ENCODE measurements at regions not wholly inside any gene's neighbourhood (a gene's known extent, or its start where the extent isn't known, plus 50 kb on each side); places are given as distances from the start of the nearest gene placed in this dataset.
"Not testable (repeated sequence)": the region's sequence is repeated elsewhere in the genome, so short reads cannot be mapped to it uniquely, and the experiment has no call there.

DNA sequence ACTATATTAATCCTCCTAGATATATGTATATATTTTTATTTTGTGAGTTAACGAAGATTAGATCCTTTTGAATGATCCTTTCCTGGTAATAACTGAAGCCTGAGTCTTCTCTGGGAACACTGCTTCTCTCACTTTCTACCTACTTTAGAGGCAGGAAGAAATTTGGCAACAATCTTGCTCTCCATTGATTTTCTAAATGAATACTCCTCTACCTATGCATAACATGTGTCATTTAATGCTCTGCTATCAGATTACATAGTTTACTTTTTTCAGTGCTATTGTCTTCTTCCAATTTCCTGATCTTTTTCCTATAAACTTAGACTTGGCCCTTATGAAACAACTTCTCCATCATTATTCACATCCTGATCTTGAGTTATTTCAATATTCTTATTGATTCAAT, 60.4 kb upstream of the PDHA2 start:
- DNase-seq, result no peak

DNA sequence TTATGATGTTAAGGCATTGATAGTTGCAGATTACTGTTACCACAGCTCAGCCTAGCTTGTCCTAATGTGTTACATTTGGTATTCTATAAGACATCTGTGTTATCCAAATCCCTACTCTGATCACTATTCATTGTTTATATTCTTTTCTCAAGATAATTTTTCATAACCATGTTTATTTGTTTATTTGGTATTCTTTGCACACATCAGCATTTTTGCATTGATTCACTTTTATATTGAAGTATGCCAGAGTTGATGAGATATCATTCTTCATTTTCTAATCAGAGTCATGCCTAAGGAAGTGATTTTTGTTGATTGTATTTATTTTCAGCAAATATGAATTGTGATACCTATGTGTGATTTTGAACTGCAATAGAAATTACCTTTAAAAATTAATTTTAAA, 61.2 kb upstream of the PDHA2 start:
- no peak for DNase-seq

DNA sequence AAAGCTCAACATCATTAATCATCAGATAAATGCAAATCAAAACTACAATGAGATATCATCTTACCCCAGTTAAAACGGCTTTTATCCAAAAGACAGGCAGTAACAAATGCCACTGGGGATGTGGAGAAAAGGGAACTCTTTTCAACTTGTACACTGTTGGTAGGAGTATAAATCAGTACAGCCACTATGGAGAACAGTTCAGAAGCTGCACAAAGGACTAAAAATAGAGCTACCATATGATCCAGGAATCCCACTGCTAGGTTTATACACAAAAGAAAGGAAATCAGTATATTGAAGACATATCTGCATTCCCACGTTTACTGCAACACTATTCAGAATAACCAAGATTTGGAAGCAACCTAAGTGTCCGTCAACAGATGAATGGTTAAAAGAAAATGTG, 69.3 kb upstream of the PDHA2 start:
- not testable (repeated sequence) for DNase-seq

DNA sequence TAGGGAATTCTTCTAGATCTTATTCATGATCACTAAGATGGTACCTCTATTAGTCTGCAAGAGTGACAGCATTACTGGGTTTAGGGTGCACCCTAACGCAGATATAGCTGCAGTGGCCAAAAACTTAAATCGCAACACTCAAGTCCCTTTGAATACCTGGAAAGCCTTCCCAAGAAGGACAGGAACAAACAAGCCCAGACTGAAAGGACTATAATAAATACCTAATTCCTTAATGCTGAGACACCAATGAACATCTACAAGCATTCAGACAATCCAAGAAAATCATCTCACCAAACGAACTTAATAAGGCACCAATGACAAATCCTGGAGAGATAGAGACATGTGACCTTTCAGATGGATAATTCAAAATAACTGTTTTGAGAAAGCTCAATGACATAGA, 74.9 kb upstream of the PDHA2 start:
- DNase-seq, result no peak

DNA sequence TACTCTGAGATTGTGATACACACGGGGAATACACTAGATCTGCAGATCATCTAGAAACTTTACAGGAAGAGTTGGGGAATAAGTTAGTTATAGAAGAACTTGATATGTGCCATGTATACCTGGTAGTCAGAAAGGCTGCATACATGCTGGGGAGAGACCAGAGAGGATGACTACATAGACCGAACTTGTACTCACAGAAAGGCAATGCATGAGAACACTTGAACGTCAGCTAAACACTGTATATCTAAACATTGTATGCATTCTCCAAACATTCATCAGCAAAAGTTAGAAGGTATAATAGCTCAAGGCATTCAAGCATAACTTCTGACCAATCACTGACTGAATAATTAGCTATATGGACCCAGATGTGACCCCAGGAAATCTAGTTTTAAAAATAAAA, 78.0 kb upstream of the PDHA2 start:
- no peak for DNase-seq

DNA sequence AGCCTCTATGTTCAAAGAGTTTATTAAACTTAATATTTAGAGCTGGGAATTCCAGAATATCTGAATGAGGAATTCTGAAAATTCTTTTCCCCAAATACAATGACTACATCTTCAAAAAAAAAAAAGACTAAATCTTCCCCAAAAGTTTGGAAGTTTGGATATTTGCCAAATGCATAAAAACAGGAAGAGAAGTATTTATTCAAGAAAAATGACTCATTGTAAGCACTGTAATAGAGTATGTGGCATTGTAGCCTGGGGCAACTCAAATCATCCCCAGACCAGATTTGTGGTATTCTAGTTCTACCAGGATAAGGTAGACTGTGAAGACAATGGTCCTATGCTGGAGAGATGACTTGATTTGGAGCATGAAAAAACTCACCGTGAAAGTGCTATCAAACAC, 78.5 kb upstream of the PDHA2 start:
- DNase-seq, result no peak

DNA sequence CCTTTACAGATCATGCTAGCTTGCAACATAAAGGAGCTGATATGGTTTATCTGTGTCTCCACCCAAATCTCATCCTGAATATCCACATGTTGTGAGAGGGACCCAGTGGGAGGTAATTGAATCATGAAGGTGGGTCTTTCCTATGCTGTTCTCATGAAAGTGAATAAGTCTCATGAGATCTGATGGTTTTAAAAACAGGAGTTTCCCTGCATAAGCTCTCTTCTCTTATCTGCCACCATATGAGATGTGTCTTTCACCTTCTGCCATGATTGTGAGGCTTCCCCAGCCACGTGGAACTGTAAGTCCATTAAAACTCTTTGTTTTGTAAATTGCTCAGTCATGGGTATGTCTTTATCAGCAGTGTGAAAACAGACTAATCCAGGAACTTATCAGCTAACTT, 79.2 kb upstream of the PDHA2 start:
- not testable (repeated sequence) for DNase-seq

DNA sequence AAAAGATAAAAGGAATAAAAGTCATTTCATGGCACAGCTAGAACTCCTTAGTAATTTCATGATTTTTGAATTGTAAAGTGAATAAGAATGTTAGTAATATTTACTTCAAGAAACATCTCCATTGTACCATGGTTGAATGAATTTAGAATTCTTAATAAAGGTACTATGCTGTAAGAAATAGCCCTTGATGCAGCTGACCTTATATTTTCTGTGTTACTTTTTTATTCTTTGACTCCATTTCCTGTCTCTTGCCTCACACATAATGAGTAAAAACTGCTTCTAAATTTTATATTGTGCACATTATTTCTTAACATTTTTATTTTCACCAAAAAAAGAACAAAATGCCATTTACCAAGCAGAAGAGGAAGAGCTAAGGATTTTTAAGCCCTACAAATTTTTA, 81.9 kb upstream of the PDHA2 start:
- no peak for DNase-seq

DNA sequence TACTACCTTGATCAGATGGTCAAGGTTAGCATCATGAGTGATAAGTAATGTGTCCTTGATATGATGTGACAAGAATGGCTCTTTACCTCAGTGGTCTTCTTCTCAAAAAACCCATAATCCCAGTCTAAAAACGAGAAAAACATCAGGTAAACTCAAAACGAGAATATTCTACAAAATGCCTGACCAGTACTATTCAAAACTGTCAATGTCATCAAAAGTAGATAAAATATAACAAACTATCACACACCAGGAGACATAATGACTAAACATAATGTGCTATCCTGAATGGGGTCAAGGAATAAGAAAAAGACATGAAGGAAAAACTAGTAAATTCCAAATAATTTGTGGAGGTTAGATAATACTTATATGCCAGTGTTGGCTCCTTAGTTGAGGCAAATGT, 85.2 kb upstream of the PDHA2 start:
- DNase-seq, result no peak

DNA sequence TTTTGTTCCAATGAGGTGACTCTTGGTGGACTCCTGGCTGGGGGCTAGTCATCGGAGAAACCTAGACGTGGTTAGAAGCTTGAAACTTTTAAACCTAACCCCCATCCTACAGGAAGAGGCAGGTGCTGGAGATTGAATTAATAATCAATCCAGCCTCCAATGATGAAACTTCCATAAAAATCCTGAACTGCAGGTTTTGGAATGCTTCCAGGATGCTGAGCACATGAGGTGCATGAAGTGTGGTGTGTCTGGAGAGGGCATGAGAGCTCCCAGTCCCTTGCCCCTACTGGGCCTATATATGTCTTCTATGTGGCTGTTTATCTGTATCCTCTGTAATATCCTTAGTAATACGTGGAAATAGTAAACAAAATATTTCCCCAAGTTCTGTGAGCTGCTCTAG, 90.7 kb upstream of the PDHA2 start:
- DNase-seq, result no peak

DNA sequence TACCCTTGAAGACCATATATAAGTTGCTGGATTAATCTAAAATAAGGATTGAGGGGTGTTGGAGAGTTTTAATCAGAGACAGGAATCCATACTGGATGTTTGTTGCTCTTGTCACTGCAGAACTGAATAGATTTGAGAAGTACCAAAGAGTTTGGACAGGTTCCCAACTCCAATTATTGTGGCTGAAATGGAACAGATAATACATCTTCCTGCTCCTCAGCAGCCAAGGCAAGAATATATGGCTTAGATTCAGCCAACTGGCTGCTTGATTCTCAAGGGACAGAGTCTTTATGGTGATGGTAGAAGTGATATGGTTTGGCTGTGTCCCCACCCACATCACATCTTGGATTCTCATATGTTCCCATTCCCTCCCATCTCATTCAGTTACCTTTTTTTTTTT, 97.0 kb upstream of the PDHA2 start:
- DNase-seq, result no peak

DNA sequence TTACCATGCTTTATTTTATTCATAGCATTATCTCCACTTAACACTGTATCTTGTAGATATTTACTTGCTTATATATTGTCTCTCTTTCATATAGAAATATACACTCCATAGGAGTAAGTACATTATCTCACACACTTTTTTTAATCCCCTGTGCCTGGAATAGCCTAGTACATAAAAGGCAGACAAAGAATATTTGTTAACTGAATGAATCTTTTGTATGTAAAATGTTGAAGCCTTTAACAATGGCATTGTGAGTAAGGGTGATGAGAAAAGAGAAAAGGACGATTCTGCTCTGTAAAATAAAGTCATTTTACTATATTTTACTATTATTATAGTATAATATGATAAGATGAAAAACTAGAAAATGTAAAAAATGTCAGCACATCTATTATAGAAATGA, 97.7 kb upstream of the PDHA2 start:
- no peak for DNase-seq

DNA sequence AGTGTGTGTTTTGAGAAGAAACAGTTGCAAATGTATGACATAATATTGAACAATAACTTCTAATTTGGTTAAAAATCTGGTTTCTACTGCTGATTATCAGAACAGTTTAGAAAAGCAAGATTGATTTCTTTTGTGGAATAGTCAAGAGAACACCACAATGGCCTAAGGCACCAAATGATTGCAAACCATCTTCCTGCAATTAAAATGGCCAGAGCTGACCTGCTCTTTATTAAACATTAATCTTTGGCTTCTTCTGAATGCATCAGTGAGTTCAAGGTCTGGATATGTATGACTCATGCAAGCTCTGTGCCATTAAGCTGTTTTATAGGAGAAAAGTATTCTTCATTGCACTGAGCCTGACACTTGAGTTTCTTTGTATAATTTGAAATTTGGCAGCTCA, 107.8 kb upstream of the PDHA2 start:
- peak; percentile 16 for DNase-seq

DNA sequence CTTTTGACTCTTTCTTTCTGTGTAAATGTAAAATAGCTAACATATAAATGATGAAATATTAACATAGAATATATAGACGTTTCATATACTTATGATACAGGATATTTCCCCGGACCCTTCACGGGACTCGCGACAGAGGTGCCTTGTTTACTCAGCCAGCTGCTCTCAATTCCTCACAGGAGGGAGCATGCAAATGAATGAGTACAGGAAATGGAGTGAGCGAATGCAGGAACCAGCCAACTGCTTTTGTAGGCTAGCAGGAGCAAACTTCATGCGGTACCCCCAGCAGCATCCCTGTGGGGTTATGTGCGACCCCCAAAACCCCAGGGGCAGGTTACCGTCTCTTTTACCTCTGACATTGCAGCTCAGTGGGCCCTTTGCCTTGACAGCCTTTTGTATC, 110.3 kb upstream of the PDHA2 start:
- no peak for DNase-seq

DNA sequence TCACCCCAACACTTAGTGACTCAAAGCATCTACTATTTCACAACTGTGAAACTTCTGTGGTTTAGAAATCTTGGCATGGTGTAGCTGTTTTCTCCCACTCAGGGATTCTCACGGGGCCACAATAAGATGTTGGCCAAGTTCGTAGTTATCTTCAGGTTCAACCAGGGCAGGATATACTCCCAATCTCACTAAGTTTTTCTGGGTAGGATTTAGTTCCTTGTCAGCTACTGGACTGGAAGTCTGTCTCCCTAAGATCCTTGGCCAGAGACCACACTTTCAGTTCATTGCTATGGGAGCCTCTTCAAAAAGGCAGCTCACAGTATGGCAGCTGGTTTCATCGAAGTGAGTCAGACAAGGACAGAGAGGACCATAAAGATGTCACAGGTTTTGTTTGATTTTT, 111.7 kb upstream of the PDHA2 start:
- no peak for DNase-seq

DNA sequence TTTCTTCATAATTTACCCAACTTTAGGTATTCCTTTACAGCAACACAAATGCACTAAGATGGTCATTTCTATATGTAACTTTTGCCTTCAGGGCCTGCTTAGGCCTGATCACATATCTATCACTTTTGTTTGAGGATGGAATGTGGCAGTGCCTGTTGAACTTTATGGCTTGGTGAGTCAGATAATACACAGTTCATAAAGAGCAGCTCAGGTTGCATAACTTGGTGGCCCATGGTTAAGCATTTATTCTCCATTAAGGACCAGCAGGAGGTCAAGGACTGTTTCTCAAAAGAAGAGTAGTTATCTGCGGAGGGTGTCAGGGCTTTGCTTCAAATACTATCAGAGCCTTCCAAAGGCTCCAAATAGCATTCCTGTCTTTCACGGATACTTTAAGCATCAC, 124.1 kb upstream of the PDHA2 start:
- DNase-seq, result no peak

DNA sequence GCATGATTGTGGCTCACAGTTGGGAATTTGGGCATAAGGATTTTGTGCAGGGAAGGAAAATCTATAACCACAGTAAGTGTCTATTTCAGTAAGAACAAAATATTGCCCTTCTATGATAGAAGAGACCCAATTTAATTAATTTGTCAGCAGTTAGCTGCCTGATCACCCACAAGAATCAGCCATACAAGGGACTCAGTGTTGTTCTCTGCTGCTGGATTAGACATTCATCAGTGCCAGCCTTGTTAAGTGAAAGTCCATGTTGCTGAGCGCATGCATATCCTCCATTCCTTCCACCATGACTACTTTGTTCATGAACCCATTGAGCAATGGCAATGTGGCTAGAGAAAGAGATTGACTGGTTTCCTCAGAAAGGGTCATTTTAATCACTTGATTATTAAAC, 125.3 kb upstream of the PDHA2 start:
- DNase-seq, result no peak

DNA sequence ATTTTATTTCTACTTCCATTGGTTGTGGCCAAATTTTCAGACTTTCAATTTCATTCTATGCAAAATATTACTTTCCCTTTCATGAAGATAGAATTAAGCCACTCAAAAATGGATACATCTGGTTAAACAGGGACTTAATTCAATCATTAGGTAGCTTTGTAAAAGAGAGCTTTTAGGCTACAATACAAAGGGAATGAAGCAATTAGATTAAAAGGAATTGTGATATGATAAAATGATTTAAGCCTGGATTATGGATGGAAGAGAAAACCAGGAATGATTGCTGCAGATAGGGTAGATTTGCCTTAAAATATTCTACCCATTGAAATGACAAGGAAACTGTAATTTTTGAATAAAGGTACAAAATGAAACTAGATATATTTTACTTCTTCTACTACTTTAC, 134.6 kb upstream of the PDHA2 start:
- no peak for DNase-seq

DNA sequence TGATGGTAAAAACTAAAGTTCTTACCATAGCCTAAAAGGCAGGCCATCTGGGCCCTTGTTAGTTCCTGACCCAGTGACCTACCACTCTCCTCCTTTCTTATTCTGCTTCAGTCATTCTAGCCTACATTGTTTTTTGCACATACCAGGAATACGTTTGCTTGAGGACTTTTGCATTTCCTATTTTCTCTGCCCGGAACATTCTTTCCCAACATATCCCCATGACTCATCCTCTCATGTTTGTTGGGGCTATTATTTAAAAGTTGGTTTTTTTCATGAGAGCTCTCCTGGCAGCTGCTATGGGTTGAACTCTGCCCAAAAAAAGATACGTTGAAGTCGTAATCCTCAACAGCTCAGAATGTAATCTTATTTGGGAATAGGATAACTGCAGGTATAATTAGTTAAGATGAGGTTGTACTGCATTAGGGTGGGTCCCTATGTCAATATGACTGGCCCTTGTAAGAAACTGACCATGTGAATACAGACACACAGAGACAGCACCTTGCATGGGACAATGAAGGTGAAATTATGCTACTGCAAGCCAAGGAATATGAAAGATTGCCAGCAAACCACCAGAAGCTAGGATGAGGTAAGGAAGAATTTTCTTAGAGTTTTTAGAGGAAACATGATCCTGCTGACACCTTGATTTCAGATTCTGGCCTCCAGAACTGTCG, 138.3 kb upstream of the PDHA2 start:
- DNase-seq, result no peak

DNA sequence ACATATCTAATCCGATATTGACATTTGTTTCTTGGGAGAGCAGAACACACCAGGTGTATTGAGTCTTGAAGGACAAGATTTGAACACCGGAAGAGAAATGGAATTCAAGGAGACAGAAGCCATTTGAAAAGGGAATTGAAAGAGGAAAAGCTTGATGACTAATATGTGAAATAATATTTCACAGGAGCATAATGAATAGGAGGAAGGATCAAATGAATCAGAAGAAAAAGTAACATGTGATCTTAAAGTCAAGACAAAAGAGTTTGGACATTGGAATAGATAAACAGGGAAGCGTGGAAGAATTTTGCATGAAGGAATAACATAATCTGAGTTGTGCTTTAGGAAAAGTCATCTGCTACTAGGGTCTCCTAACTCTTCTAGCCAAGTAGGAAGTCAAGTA, 145.5 kb upstream of the PDHA2 start:
- DNase-seq, result no peak

DNA sequence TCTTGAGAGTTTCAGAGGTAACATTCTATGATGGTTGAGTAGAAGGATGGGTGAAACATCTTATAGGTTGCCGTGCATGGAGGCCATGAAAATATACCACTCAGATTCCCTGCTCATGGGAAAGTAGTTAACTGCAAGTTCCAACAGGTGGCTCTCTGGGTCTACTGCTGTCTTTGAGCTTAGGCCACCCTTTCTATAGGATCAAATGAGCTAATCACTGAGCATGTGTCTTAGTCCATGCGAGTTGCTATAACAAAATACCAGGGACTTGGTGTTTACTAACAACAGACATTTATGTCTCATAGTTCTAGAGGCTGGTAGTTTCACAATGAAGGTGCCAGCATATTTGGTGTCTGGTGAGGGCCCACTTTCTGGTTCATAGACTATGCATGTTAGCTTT, 144.8 kb upstream of the UNC5C start:
- no peak for DNase-seq

DNA sequence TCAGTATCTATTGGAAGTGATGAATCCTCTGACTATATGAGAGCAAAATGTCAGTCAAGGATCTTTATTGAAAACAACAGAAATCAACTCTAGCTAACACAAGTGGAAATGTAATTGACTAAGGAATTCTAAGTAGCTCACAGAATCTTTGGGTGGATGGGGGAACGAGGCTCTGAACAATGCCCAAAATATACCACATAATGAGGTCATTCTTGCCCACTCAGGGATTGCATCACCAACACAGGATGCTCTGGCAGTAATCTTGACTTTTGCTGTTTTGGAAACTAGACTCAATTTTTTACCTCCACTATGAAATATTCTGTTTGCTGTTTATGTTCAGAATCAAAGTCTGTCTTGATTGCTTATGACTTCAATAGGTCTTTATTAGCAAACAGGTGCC, 127.4 kb upstream of the UNC5C start:
- DNase-seq, result no peak

DNA sequence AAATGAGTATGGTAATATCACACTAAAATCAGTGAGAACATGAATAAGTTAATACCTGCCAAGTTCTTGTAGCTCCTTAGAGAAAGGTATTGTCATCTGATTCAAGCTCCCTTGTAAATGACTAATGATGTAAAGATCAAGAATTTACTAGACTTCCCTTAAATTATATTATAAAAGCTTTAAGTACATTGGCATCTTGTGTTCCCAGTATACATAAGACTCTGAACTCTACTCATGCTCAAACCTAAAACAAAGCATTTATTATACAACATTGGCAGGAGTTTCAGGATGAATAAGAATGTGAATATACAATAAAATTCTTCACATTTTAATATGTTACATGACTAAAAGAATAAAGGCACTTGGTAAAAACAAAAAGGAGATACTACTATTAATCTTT, 126.8 kb upstream of the UNC5C start:
- no peak for DNase-seq

DNA sequence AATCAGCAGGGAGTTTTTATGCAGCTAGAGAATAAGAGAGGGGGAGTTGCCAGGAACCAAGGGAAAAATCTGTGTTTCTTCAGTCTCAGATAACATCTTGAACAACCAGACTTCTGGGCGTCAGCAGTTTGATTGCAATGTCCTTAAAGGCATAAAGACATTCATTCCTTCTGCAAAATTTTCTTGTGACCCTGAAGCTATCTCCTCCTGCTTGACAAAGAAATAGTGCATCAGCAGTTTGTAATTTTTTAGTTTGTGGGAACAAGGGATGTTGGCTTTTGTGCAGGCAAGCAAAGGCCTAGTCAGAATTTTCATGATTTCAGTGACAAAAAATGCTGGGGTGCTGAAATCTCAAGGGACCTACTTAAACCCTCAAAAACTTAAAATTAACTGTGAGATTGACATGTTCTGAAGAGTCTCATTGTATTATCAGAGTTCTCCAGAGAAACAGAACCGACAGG, 125.8 kb upstream of the UNC5C start:
- DNase-seq, result no peak

DNA sequence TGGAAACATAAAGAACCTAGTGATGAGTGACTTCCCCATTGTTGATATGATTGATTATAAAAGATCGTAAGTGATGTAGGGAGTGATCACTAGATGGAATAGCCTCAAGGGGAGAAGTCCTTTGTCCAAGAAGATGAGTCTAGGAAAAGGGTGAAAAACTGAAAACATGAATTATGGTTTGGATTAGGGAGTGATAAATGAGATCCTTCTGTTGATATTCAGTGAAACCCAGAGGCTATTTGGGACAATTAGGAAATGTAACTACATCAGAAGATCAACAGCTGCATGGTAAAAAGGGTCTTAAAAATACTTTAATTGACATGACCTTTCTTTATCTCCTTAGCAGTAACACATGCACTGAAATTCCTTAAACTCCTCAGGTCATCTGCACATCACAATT, 124.0 kb upstream of the UNC5C start:
- no peak for DNase-seq

DNA sequence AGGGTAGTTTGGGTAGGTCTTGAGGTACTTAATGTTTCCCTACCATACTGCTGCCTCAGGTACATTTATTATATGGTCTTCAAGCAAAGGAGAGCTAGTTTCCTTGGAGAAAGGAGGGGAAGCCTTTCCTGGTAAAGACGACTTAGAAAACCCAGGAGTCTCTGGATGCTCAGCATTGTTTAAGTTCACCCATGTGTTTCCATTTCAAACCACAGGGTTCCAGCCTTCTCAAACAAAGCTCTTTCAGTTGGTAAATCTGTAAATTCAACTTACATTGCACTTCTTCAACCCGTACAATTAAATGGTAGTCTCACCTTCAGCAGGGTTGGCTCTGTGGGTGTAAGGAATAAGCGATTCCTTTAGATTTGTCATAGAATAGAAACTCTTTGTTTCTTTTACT, 111.9 kb upstream of the UNC5C start:
- no peak for DNase-seq
